AG08395 (cell line): ENCODE measurements at regions not wholly inside any gene's neighbourhood (a gene's known extent, or its start where the extent isn't known, plus 50 kb on each side); places are given as distances from the start of the nearest gene placed in this dataset.
"Not testable (repeated sequence)": the region's sequence is repeated elsewhere in the genome, so short reads cannot be mapped to it uniquely, and the experiment has no call there.

Experiments
- DNase-seq: peaks from one replicate; pipeline ENCODE4 v3.0.0; 2012; ENCODE audit warnings: mixed read lengths, low spot score

- not testable (repeated sequence) for DNase-seq
Measured at GRCh38 chr2:111503844-111504570, 380.0 kb downstream of the ANAPC1 start.

- not testable (repeated sequence) for DNase-seq
Measured at GRCh38 chr2:111504571-111504942, 379.4 kb downstream of the ANAPC1 start.

GRCh38 chr2:111505267-111505666, 378.7 kb downstream of the ANAPC1 start:
- DNase-seq: not testable (repeated sequence)

- DNase-seq: not testable (repeated sequence)
Measured at GRCh38 chr2:111506936-111507335, 377.1 kb downstream of the ANAPC1 start.

- DNase-seq: not testable (repeated sequence)
Measured at GRCh38 chr2:111509225-111509869, 374.6 kb downstream of the ANAPC1 start.

GRCh38 chr2:111510384-111510783, 373.6 kb downstream of the ANAPC1 start:
- not testable (repeated sequence) for DNase-seq

- DNase-seq: not testable (repeated sequence)
Measured at GRCh38 chr2:111511062-111511461, 372.9 kb downstream of the ANAPC1 start.

- DNase-seq: not testable (repeated sequence)
Measured at GRCh38 chr2:111512378-111512777, 371.6 kb downstream of the ANAPC1 start.

GRCh38 chr2:111514138-111514537, 369.9 kb downstream of the ANAPC1 start:
- DNase-seq: not testable (repeated sequence)

- not testable (repeated sequence) for DNase-seq
Measured at GRCh38 chr2:111517050-111517720, 366.8 kb downstream of the ANAPC1 start.

GRCh38 chr2:111517721-111518053, 366.3 kb downstream of the ANAPC1 start:
- DNase-seq: not testable (repeated sequence)

GRCh38 chr2:111519071-111519470, 364.9 kb downstream of the ANAPC1 start:
- DNase-seq: no peak

GRCh38 chr2:111522231-111522768, 361.7 kb downstream of the ANAPC1 start:
- no peak for DNase-seq

GRCh38 chr2:111523009-111523408, 361.0 kb downstream of the ANAPC1 start:
- no peak for DNase-seq

- DNase-seq: not testable (repeated sequence)
Measured at GRCh38 chr2:111525026-111525425, 359.0 kb downstream of the ANAPC1 start.

- DNase-seq: not testable (repeated sequence)
Measured at GRCh38 chr2:111526041-111526639, 357.9 kb downstream of the ANAPC1 start.

GRCh38 chr2:111527707-111528400, 356.1 kb downstream of the ANAPC1 start:
- not testable (repeated sequence) for DNase-seq

GRCh38 chr2:111529022-111529421, 355.0 kb downstream of the ANAPC1 start:
- DNase-seq: not testable (repeated sequence)

GRCh38 chr2:111530239-111530965, 353.6 kb downstream of the ANAPC1 start:
- DNase-seq: not testable (repeated sequence)

- not testable (repeated sequence) for DNase-seq
Measured at GRCh38 chr2:111532682-111533556, 351.1 kb downstream of the ANAPC1 start.
